Endothelial cell of umbilical vein (primary cell): ENCODE measurements at regions not wholly inside any gene's neighbourhood (a gene's known extent, or its start where the extent isn't known, plus 50 kb on each side); places are given as distances from the start of the nearest gene placed in this dataset.

ENCODE experiments used
- BruUV-seq: library from RNA; stranded (reverse); fragments of 400-500 nt; replicated peaks from 2 replicates; lab custom pipeline; 2021; lab: Mats Ljungman, UMichigan
- CTCF ChIA-PET: fragments of 300-600, 350-600 bp; sonication (Branson Sonifier 250); formaldehyde crosslinking; loops from one replicate; lab custom pipeline; 2021; ENCODE audit warnings: antibody characterized with exemption, inconsistent platforms; lab: Charles Lee
- POLR2A ChIA-PET: fragments of 300-600, 350-600 bp; sonication (Branson Sonifier 250); formaldehyde crosslinking; loops from one replicate; lab custom pipeline; 2021; ENCODE audit warnings: antibody characterized with exemption, inconsistent platforms; lab: Charles Lee
- DNase-seq: peaks from one replicate; pipeline ENCODE4 v3.0.0-alpha.2; 2011; ENCODE audit warnings: low read depth, low spot score
- FAIRE-seq: peaks from 2 replicates; lab custom pipeline; 2011; peaks lifted over from hg19 to GRCh38; lab: Jason Lieb, UNC
- H2AFZ ChIP-seq: 2 replicates; pipeline ENCODE4 v1.6.0; 2012; ENCODE audit warnings: low read depth, low read length, control low read depth, inconsistent platforms
- H3K27ac ChIP-seq: 2 replicates; pipeline ENCODE4 v1.5.1; 2011; ENCODE audit warnings: low read depth, mild to moderate bottlenecking, control low read depth, low read length, moderate library complexity; ENCODE audit not compliant: insufficient read depth
- H3K27me3 ChIP-seq, 2 experiments: 2 replicates each; pipeline versions ENCODE4 v1.6.0 to v1.6.1; 2011; ENCODE audit warnings: low read length in 2 of 2, mixed read lengths in 1 of 2; ENCODE audit not compliant: control insufficient read depth in 2 of 2, insufficient read depth in 2 of 2
- H3K36me3 ChIP-seq, 2 experiments: 2 replicates in 1 of 2; 3 replicates in 1 of 2; pipeline ENCODE4 v1.5.1; 2011; ENCODE audit warnings: low read length in 2 of 2, mild to moderate bottlenecking in 1 of 2, moderate library complexity in 1 of 2; ENCODE audit not compliant: control insufficient read depth in 2 of 2, insufficient read depth in 2 of 2; ENCODE audit errors: extremely low read depth in 1 of 2
- H3K4me1 ChIP-seq: 3 replicates; pipeline ENCODE4 v1.5.1; 2011; ENCODE audit warnings: mild to moderate bottlenecking, low read length; ENCODE audit not compliant: control insufficient read depth, insufficient read depth; ENCODE audit errors: extremely low read depth
- H3K4me2 ChIP-seq: 2 replicates; pipeline ENCODE4 v1.6.1; 2011; ENCODE audit warnings: low read length, control low read depth, mixed read lengths; ENCODE audit not compliant: insufficient read depth
- H3K4me3 ChIP-seq, 3 experiments: fragments of 200-600 bp in 1 of 3; sonication (generic), shearing (Covaris generic) in 1 of 3; replicated peaks in 1 of 3; 2 replicates each; pipeline ENCODE4 v1.5.1; 2011 to 2016; ENCODE audit warnings: control low read depth in 3 of 3, low read length in 3 of 3, mild to moderate bottlenecking in 2 of 3, inconsistent platforms in 1 of 3, low read depth in 1 of 3, moderate library complexity in 1 of 3; ENCODE audit not compliant: insufficient read depth in 1 of 3
- H3K79me2 ChIP-seq: 2 replicates; pipeline ENCODE4 v1.6.0; 2012; ENCODE audit warnings: low read length, inconsistent platforms; ENCODE audit not compliant: control insufficient read depth, insufficient read depth
- H3K9ac ChIP-seq: replicated peaks from 2 replicates; pipeline ENCODE3; 2011; ENCODE audit warnings: low read length, control low read depth; ENCODE audit not compliant: insufficient read depth; ENCODE audit errors: extremely low read depth
- H3K9me1 ChIP-seq: replicated peaks from 3 replicates; pipeline ENCODE4 v1.6.0; 2011; ENCODE audit warnings: mild to moderate bottlenecking, low read length; ENCODE audit not compliant: control insufficient read depth, insufficient read depth; ENCODE audit errors: extremely low read depth
- H3K9me3 ChIP-seq: replicated peaks from 2 replicates; pipeline ENCODE4 v1.5.1; 2012; ENCODE audit warnings: low read length, inconsistent platforms; ENCODE audit not compliant: control insufficient read depth, insufficient read depth
- H4K20me1 ChIP-seq: replicated peaks from 2 replicates; pipeline ENCODE3; 2011; ENCODE audit warnings: mild to moderate bottlenecking, low read length; ENCODE audit not compliant: control insufficient read depth, insufficient read depth; ENCODE audit errors: extremely low read depth
- EZH2 ChIP-seq: IDR thresholded peaks from 2 replicates; pipeline ENCODE4 v1.6.1; 2012; ENCODE audit warnings: borderline replicate concordance, low read depth, mild to moderate bottlenecking, moderate library complexity, low read length, inconsistent platforms; ENCODE audit not compliant: severe bottlenecking
- FOS ChIP-seq: IDR thresholded peaks from 2 replicates; pipeline ENCODE4 v1.6.1; 2011; ENCODE audit warnings: mild to moderate bottlenecking, low read length, moderate library complexity, borderline replicate concordance; ENCODE audit not compliant: insufficient read depth
- GATA2 ChIP-seq: IDR thresholded peaks from 2 replicates; pipeline ENCODE4 v1.7.0; 2011; ENCODE audit warnings: low read depth, mild to moderate bottlenecking, moderate library complexity, mixed read lengths, low read length; ENCODE audit not compliant: insufficient read length, insufficient read depth
- JUN ChIP-seq: IDR thresholded peaks from 2 replicates; pipeline ENCODE4 v1.6.1; 2011; ENCODE audit warnings: borderline replicate concordance, low read depth; ENCODE audit not compliant: insufficient read length, insufficient read depth
- MAX ChIP-seq: IDR thresholded peaks from 2 replicates; pipeline ENCODE4 v1.6.1; 2011; ENCODE audit not compliant: insufficient read depth, insufficient read length
- MYC ChIP-seq: IDR thresholded peaks from one replicate; pipeline ENCODE4 v1.6.1; 2011; ENCODE audit warnings: mild to moderate bottlenecking, low read depth, low read length
- POLR2A ChIP-seq: IDR thresholded peaks from 2 replicates; pipeline ENCODE4 v1.6.1; 2012; ENCODE audit warnings: low read depth, mild to moderate bottlenecking, control low read depth, low read length
- POLR2AphosphoS5 ChIP-seq: IDR thresholded peaks from 2 replicates; pipeline ENCODE4 v1.6.1; 2012; ENCODE audit warnings: low read depth, mild to moderate bottlenecking, control low read depth, low read length, moderate library complexity; ENCODE audit not compliant: insufficient read depth
- dilution Hi-C: fragments of 300-500 bp; cut with MboI; formaldehyde crosslinking; loops from one replicate; pipeline ENCODE4 v1.15.0; 2019; ENCODE audit warnings: low sequenced_read_pairs; ENCODE audit not compliant: extremely low pct_ligation_motif_present
- intact Hi-C: fragments of 100-400 bp; cut with micrococcal nuclease; formaldehyde crosslinking; loops from one replicate; pipeline ENCODE4 v1.10.0; 2022
- TF ChIP-seq, protein P1 (sequence below), 2 donors: IDR thresholded peaks; 1 replicate in 1 of 2; 2 replicates in 1 of 2; pipeline ENCODE4 v1.5.1; 2011; ENCODE audit warnings: low read length in 2 of 2, mild to moderate bottlenecking in 2 of 2, moderate library complexity in 2 of 2, control low read depth in 1 of 2, inconsistent platforms in 1 of 2, low read depth in 1 of 2; ENCODE audit not compliant: insufficient read depth in 1 of 2; ENCODE audit errors: extremely low read depth in 1 of 2

GRCh38 chr2:163455815-163456214 lies 280.0 kb downstream of the FIGN start:
- ChIA-PET POLR2A (no interaction called here), CTCF (interaction anchor here (1.2 to 2.4 kb wide), 2 partner anchors 11 to 14 kb away, joined by 3 to 8 read pairs; no protein-coding TSS in a partner anchor)
- DNase-seq (no peak), FAIRE-seq (no peak)
- H3K79me2 ChIP-seq, result no peaks in the 10 kb centered on the region
- H2AFZ ChIP-seq, result no peak overlapping the region
- no peaks in the 10 kb centered on the region for H3K36me3 ChIP-seq
- H3K9ac ChIP-seq, result no peak overlapping the region
- no peaks in the 10 kb centered on the region for H3K4me1 ChIP-seq
- intact Hi-C loops (no loop called here), dilution Hi-C loops (no loop called here)
- no peak overlapping the region for H3K27ac ChIP-seq
- no peaks in the 10 kb centered on the region for H3K9me3 ChIP-seq
- no TSS peak for BruUV-seq
- H3K27me3 ChIP-seq, result peaks cover 0 to 5% of the 10 kb centered on the region in 2 experiments
- no peaks in the 10 kb centered on the region for H3K9me1 ChIP-seq
- no peaks in the 10 kb centered on the region for H4K20me1 ChIP-seq
- no peak overlapping the region for H3K4me2 ChIP-seq
- no peak overlapping the region for H3K4me3 ChIP-seq
- TF ChIP-seq GATA2 (no peak), EZH2 (no peak), FOS (no peak), JUN (no peak)
- TF ChIP-seq, protein P1, sequence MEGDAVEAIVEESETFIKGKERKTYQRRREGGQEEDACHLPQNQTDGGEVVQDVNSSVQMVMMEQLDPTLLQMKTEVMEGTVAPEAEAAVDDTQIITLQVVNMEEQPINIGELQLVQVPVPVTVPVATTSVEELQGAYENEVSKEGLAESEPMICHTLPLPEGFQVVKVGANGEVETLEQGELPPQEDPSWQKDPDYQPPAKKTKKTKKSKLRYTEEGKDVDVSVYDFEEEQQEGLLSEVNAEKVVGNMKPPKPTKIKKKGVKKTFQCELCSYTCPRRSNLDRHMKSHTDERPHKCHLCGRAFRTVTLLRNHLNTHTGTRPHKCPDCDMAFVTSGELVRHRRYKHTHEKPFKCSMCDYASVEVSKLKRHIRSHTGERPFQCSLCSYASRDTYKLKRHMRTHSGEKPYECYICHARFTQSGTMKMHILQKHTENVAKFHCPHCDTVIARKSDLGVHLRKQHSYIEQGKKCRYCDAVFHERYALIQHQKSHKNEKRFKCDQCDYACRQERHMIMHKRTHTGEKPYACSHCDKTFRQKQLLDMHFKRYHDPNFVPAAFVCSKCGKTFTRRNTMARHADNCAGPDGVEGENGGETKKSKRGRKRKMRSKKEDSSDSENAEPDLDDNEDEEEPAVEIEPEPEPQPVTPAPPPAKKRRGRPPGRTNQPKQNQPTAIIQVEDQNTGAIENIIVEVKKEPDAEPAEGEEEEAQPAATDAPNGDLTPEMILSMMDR (IDR thresholded peaks at IDR 0.05; ENCODE audit: extremely low read depth in 1 of 2, insufficient read depth in 1 of 2, low read depth in 1 of 2, low read length in 2 of 2), result no peak

DNA sequence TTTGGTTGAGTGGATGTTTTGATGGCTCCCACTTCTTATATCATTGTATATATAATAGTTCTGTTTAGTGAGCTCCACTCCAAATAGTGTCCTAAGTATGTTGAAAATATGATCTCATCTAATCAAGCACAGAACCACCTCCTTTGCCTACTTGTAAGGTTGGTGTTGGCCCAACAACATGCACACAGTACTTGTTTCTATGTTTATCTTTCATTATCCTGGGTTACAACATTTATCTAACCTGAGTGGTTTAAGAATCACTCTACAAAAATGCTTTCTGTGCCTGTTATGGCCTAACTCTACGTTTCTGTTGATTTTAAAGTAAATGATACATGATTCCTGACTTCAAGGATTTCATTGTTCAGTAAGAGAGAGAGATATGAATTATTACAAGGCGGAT lies 281.9 kb downstream of the FIGN start:
- H3K27ac ChIP-seq, result no peak overlapping the region
- no peak for FAIRE-seq
- dilution Hi-C loops, result no loop called here
- intact Hi-C loops, result no loop called here
- ChIA-PET POLR2A (no interaction called here), CTCF (interaction anchor here (0.7 kb wide), 1 partner anchor 18 kb away, joined by 4 read pairs; no protein-coding TSS in a partner anchor)
- no peak overlapping the region for H2AFZ ChIP-seq
- H3K9me3 ChIP-seq, result no peaks in the 10 kb centered on the region
- no TSS peak for BruUV-seq
- no peaks in the 10 kb centered on the region for H4K20me1 ChIP-seq
- peaks cover 0 to 5% of the 10 kb centered on the region in 2 experiments for H3K27me3 ChIP-seq
- TF ChIP-seq MAX (no peak), POLR2A (no peak), MYC (no peak), FOS (no peak), POLR2AphosphoS5 (no peak)
- H3K4me1 ChIP-seq, result no peaks in the 10 kb centered on the region
- H3K36me3 ChIP-seq, result no peaks in the 10 kb centered on the region
- H3K9me1 ChIP-seq, result no peaks in the 10 kb centered on the region
- no peaks in the 10 kb centered on the region for H3K79me2 ChIP-seq
- H3K4me3 ChIP-seq, result no peak overlapping the region
- H3K9ac ChIP-seq, result no peak overlapping the region
- H3K4me2 ChIP-seq, result no peak overlapping the region
- no peak for DNase-seq
